Panc1 (cell line): ENCODE measurements at regions not wholly inside any gene's neighbourhood (a gene's known extent, or its start where the extent isn't known, plus 50 kb on each side); places are given as distances from the start of the nearest gene placed in this dataset.

Source experiments
- ATAC-seq: fragments of 200-7000 bp; cut with Tn5 transposase; 2 replicates; pipeline ENCODE4 v1.9.1; 2020; ENCODE audit warnings: mild to moderate bottlenecking, moderate library complexity
- BruUV-seq: library from RNA; stranded (reverse); fragments of 400-500 nt; replicated peaks from 2 replicates; lab custom pipeline; 2021; lab: Mats Ljungman, UMichigan
- CTCF ChIA-PET: fragments of 300-600 bp; sonication (Branson Sonifier 250); formaldehyde crosslinking; loops from one replicate; lab custom pipeline; 2022; ENCODE audit warnings: antibody characterized with exemption; lab: Charles Lee
- POLR2A ChIA-PET: fragments of 300-600 bp; sonication (Branson Sonifier 250); formaldehyde crosslinking; loops from one replicate; lab custom pipeline; 2022; ENCODE audit warnings: antibody characterized with exemption; lab: Charles Lee
- DNase-seq: peaks from one replicate; pipeline ENCODE4 v3.0.0-alpha.2; 2010; ENCODE audit warnings: low read depth, low spot score
- H3K27ac ChIP-seq: 2 replicates; pipeline ENCODE4 v1.5.1; 2011; ENCODE audit warnings: mild to moderate bottlenecking, low read length, inconsistent platforms
- H3K27me3 ChIP-seq: fragments of 200-500 bp; sonication (Bioruptor generic); 2 replicates; pipeline ENCODE4 v1.6.0; 2014; ENCODE audit warnings: low read length, inconsistent platforms; ENCODE audit not compliant: control insufficient read depth, insufficient read depth
- H3K36me3 ChIP-seq: fragments of 200-500 bp; sonication (Bioruptor generic); 2 replicates; pipeline ENCODE4 v1.5.1; 2014; ENCODE audit warnings: inconsistent platforms, mild to moderate bottlenecking, low read length, moderate library complexity; ENCODE audit not compliant: control insufficient read depth, insufficient read depth
- H3K4me1 ChIP-seq: 2 replicates; pipeline ENCODE4 v1.5.1; 2011; ENCODE audit warnings: inconsistent platforms, mild to moderate bottlenecking, low read length, moderate library complexity; ENCODE audit not compliant: control insufficient read depth, insufficient read depth
- H3K4me3 ChIP-seq, 2 experiments: 2 replicates each; pipeline ENCODE4 v1.5.1; 2011 to 2012; ENCODE audit warnings: low read depth in 2 of 2, low read length in 2 of 2, mild to moderate bottlenecking in 2 of 2, inconsistent platforms in 1 of 2, moderate library complexity in 1 of 2
- H3K9me3 ChIP-seq: fragments of 200-500 bp; sonication (Bioruptor generic); 2 replicates; pipeline ENCODE4 v1.5.1; 2014; ENCODE audit warnings: low read depth, mild to moderate bottlenecking, inconsistent platforms, low read length, moderate library complexity; ENCODE audit not compliant: control insufficient read depth, insufficient read depth
- CTCF ChIP-seq: fragments of 450-650 bp; IDR thresholded peaks from 2 replicates; pipeline ENCODE4 v1.5.1; 2017; ENCODE audit warnings: mild to moderate bottlenecking
- POLR2AphosphoS5 ChIP-seq: IDR thresholded peaks from 2 replicates; pipeline ENCODE4 v1.6.1; 2012; ENCODE audit warnings: mild to moderate bottlenecking, low read depth, low read length, moderate library complexity
- REST ChIP-seq, 2 experiments: IDR thresholded peaks; 2 replicates each; pipeline ENCODE4 v1.6.1; 2011 to 2012; ENCODE audit warnings: low read depth in 2 of 2, control low read depth in 1 of 2, low read length in 1 of 2, mild to moderate bottlenecking in 1 of 2, moderate library complexity in 1 of 2; ENCODE audit not compliant: insufficient read depth in 1 of 2
- SIN3A ChIP-seq: IDR thresholded peaks from 2 replicates; pipeline ENCODE4 v1.6.1; 2012; ENCODE audit warnings: low read depth, mild to moderate bottlenecking, low read length, moderate library complexity, borderline replicate concordance; ENCODE audit not compliant: insufficient read depth
- TCF7L2 ChIP-seq: IDR thresholded peaks from 2 replicates; pipeline ENCODE4 v1.6.1; 2011; ENCODE audit warnings: mild to moderate bottlenecking, low read depth, low read length, inconsistent platforms
- in situ Hi-C: cut with HindIII; loops from 2 replicates; pipeline ENCODE4 v1.10.0; 2016; ENCODE audit warnings: low sequenced_read_pairs, low pct_unique_long_range_greater_than_20kb
- intact Hi-C: fragments of 100-400 bp; cut with micrococcal nuclease; formaldehyde crosslinking; loops from one replicate; pipeline ENCODE4 v1.10.0; 2022; ENCODE audit not compliant: unreplicated experiment

GRCh38 chr15:66866656-66867055, 164.6 kb downstream of the SMAD6 start:
- intact Hi-C loops = no loop called here
- H3K4me3 ChIP-seq = no peak overlapping the region
- in situ Hi-C loops = no loop called here
- DNase-seq = no peak
- H3K36me3 ChIP-seq = no peaks in the 10 kb centered on the region
- ATAC-seq = no peak
- no peak for TF ChIP-seq POLR2AphosphoS5
- TF ChIP-seq REST (IDR thresholded peaks at IDR 0.05; ENCODE audit: insufficient read depth in 1 of 2, low read depth in 2 of 2, low read length in 1 of 2) = no peak
- no peak for TF ChIP-seq CTCF
- no peak for TF ChIP-seq SIN3A
- TF ChIP-seq TCF7L2 = no peak
- BruUV-seq = no TSS peak
- no peaks in the 10 kb centered on the region for H3K27me3 ChIP-seq
- CTCF ChIA-PET = no interaction called here
- H3K4me1 ChIP-seq = peaks cover 27% of the 10 kb centered on the region
- peaks cover 12% of the 10 kb centered on the region; the same call in 1 of the 2 replicates for H3K9me3 ChIP-seq
- POLR2A ChIA-PET = no interaction called here
- H3K27ac ChIP-seq = peak overlapping the region; percentile 90; the same call in 1 of the 2 replicates

GRCh38 chr15:66868918-66869317, 166.9 kb downstream of the SMAD6 start:
- TF ChIP-seq POLR2AphosphoS5 = no peak
- TF ChIP-seq SIN3A = no peak
- no peak for TF ChIP-seq TCF7L2
- TF ChIP-seq REST (IDR thresholded peaks at IDR 0.05; ENCODE audit: insufficient read depth in 1 of 2, low read depth in 2 of 2, low read length in 1 of 2) = no peak
- no peak for TF ChIP-seq CTCF
- Histone ChIP-seq H3K9me3 (peaks cover 12% of the 10 kb centered on the region; the same call in 1 of the 2 replicates), H3K27ac (peak overlapping the region; percentile 18), H3K27me3 (no peaks in the 10 kb centered on the region), H3K4me3 (no peak overlapping the region), H3K4me1 (peaks cover 13% of the 10 kb centered on the region), H3K36me3 (no peaks in the 10 kb centered on the region)
- ATAC-seq (no peak; the same call in 1 of the 2 replicates), DNase-seq (no peak)
- CTCF ChIA-PET = no interaction called here
- intact Hi-C loops = no loop called here
- in situ Hi-C loops = no loop called here
- no TSS peak for BruUV-seq
- POLR2A ChIA-PET = no interaction called here
